Right hindlimb (tissue), 1 donor: ENCODE measurements at regions not wholly inside any gene's neighbourhood (a gene's known extent, or its start where the extent isn't known, plus 50 kb on each side); places are given as distances from the start of the nearest gene placed in this dataset.
"Not testable (repeated sequence)": the region's sequence is repeated elsewhere in the genome, so short reads cannot be mapped to it uniquely, and the experiment has no call there.

Source experiments
- DNase-seq: peaks from one replicate; pipeline ENCODE4 v3.0.0-alpha.2; 2018

GRCh38 chr1:30229960-30230359 lies 493.4 kb downstream of the MATN1 start:
- DNase-seq, result no peak

- DNase-seq, result no peak
These were observed 493.8 kb downstream of the MATN1 start for GRCh38 chr1:30229557-30229956.

GRCh38 chr1:30226648-30227047 lies 496.7 kb downstream of the MATN1 start:
- DNase-seq, result no peak

- DNase-seq, result no peak
These were observed 498.0 kb downstream of the MATN1 start for GRCh38 chr1:30225357-30225756.

- DNase-seq, result no peak
These were observed 503.7 kb downstream of the MATN1 start for GRCh38 chr1:30219675-30220074.

- DNase-seq, result no peak
These were observed 504.9 kb downstream of the MATN1 start for GRCh38 chr1:30218438-30218837.

- no peak for DNase-seq
These were observed 506.8 kb downstream of the MATN1 start for GRCh38 chr1:30216602-30217001.

GRCh38 chr1:30213936-30214335 lies 509.4 kb downstream of the MATN1 start:
- DNase-seq, result no peak

GRCh38 chr1:30207962-30208361 lies 515.4 kb downstream of the MATN1 start:
- DNase-seq, result not testable (repeated sequence)

GRCh38 chr1:30206631-30207030 lies 516.8 kb downstream of the MATN1 start:
- not testable (repeated sequence) for DNase-seq

- DNase-seq, result not testable (repeated sequence)
These were observed 518.5 kb downstream of the MATN1 start for GRCh38 chr1:30204916-30205315.

GRCh38 chr1:30201015-30201414 lies 522.4 kb downstream of the MATN1 start:
- DNase-seq, result no peak

- no peak for DNase-seq
These were observed 523.2 kb downstream of the MATN1 start for GRCh38 chr1:30200161-30200560.

- DNase-seq, result no peak
These were observed 523.8 kb downstream of the MATN1 start for GRCh38 chr1:30199563-30199962.

GRCh38 chr1:30198795-30199403 lies 524.5 kb downstream of the MATN1 start:
- no peak for DNase-seq

- DNase-seq, result no peak
These were observed 525.0 kb downstream of the MATN1 start for GRCh38 chr1:30198451-30198760.

- no peak for DNase-seq
These were observed 525.5 kb downstream of the MATN1 start for GRCh38 chr1:30197639-30198450.

GRCh38 chr1:30196872-30197638 lies 526.3 kb downstream of the MATN1 start:
- no peak for DNase-seq

GRCh38 chr1:30196457-30196856 lies 526.9 kb downstream of the MATN1 start:
- no peak for DNase-seq

- no peak for DNase-seq
These were observed 527.8 kb downstream of the MATN1 start for GRCh38 chr1:30195424-30196134.

GRCh38 chr1:30194741-30195423 lies 528.5 kb downstream of the MATN1 start:
- no peak for DNase-seq

GRCh38 chr1:30194046-30194619 lies 529.3 kb downstream of the MATN1 start:
- DNase-seq, result no peak
